ENCODE measurements at regions not wholly inside any gene's neighbourhood (a gene's known extent, or its start where the extent isn't known, plus 50 kb on each side); places are given as distances from the start of the nearest gene placed in this dataset.
"Not testable (repeated sequence)": the region's sequence is repeated elsewhere in the genome, so short reads cannot be mapped to it uniquely, and the experiment has no call there.

DNA sequence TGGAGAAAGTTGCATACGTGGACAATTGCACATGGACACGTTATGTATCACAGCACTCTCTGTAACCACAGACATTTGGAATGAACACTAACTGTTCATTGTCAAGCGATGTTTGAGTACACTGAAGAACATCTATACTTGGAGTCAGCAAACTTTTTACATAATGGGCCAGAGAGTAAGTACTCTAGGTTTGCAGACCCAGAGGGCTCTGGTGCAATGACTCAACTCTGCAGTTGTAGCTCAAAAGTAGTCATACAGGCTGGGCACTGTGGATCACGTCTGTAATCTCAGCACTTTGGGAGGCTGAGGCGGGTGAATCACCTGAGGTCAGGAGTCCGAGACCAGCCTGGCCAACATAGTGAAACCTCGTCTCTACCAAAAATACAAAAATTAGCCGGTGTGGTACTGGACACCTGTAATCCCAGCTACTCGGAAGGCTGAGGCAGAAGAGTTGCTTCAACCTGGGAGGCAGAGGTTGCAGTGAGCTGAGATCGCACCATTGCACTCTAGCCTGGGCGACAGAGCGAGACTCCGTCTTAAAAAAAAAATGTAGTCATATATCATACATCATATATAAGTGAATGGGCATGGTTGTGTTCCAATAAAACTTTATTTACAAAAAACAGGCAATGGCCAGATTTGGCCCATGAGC lies 67.4 kb upstream of the NCOA3 start:
- not testable (repeated sequence) for TF ChIP-seq POLR2A (IDR thresholded peaks at IDR 0.05; ENCODE audit: low read depth, low read length); CTCF (IDR thresholded peaks at IDR 0.05; ENCODE audit: extremely low read depth in 1 of 2, insufficient read depth in 1 of 2, low read depth in 1 of 2, low read length in 2 of 2); EZH2 (IDR thresholded peaks at IDR 0.05; ENCODE audit: borderline replicate concordance, low read depth, low read length, severe bottlenecking)

Data from endothelial cell of umbilical vein (primary cell).